ENCODE measurements at regions not wholly inside any gene's neighbourhood (a gene's known extent, or its start where the extent isn't known, plus 50 kb on each side); places are given as distances from the start of the nearest gene placed in this dataset.
"Not testable (repeated sequence)": the region's sequence is repeated elsewhere in the genome, so short reads cannot be mapped to it uniquely, and the experiment has no call there.

- DNase-seq (ENCODE audit: low spot score): no peak
Observed at GRCh38 chr2:52294628-52295027, 1262.7 kb upstream of the NRXN1 start.

- no peak for DNase-seq (ENCODE audit: low spot score)
Observed at GRCh38 chr2:52292801-52293200, 1260.9 kb upstream of the NRXN1 start.

- no peak for DNase-seq (ENCODE audit: low spot score)
Observed at GRCh38 chr2:52289741-52290140, 1257.8 kb upstream of the NRXN1 start.

- no peak for DNase-seq (ENCODE audit: low spot score)
Observed at GRCh38 chr2:52288596-52288995, 1256.7 kb upstream of the NRXN1 start.

- no peak for DNase-seq (ENCODE audit: low spot score)
Observed at GRCh38 chr2:52269696-52270485, 1238.0 kb upstream of the NRXN1 start.

- DNase-seq (ENCODE audit: low spot score): no peak
Observed at GRCh38 chr2:52264911-52265310, 1233.0 kb upstream of the NRXN1 start.

- DNase-seq (ENCODE audit: low spot score): no peak
Observed at GRCh38 chr2:52264488-52264887, 1232.6 kb upstream of the NRXN1 start.

GRCh38 chr2:52260904-52261303, 1229.0 kb upstream of the NRXN1 start:
- no peak for DNase-seq (ENCODE audit: low spot score)

- DNase-seq (ENCODE audit: low spot score): not testable (repeated sequence)
Observed at GRCh38 chr2:52258967-52259366, 1227.0 kb upstream of the NRXN1 start.

- DNase-seq (ENCODE audit: low spot score): no peak
Observed at GRCh38 chr2:52258038-52258437, 1226.1 kb upstream of the NRXN1 start.

GRCh38 chr2:52253416-52253980, 1221.6 kb upstream of the NRXN1 start:
- DNase-seq (ENCODE audit: low spot score): no peak

GRCh38 chr2:52238782-52239181, 1206.8 kb upstream of the NRXN1 start:
- no peak for DNase-seq (ENCODE audit: low spot score)

GRCh38 chr2:52222128-52222527, 1190.2 kb upstream of the NRXN1 start:
- DNase-seq (ENCODE audit: low spot score): no peak

- DNase-seq (ENCODE audit: low spot score): no peak
Observed at GRCh38 chr2:52220393-52220792, 1188.5 kb upstream of the NRXN1 start.

- no peak for DNase-seq (ENCODE audit: low spot score)
Observed at GRCh38 chr2:52210611-52211010, 1178.7 kb upstream of the NRXN1 start.

GRCh38 chr2:52210161-52210560, 1178.2 kb upstream of the NRXN1 start:
- DNase-seq (ENCODE audit: low spot score): no peak

- DNase-seq (ENCODE audit: low spot score): no peak
Observed at GRCh38 chr2:52194342-52194741, 1162.4 kb upstream of the NRXN1 start.

- DNase-seq (ENCODE audit: low spot score): no peak
Observed at GRCh38 chr2:52193804-52194203, 1161.9 kb upstream of the NRXN1 start.

GRCh38 chr2:52192656-52193055, 1160.7 kb upstream of the NRXN1 start:
- no peak for DNase-seq (ENCODE audit: low spot score)

GRCh38 chr2:52181080-52181479, 1149.1 kb upstream of the NRXN1 start:
- no peak for DNase-seq (ENCODE audit: low spot score)

GRCh38 chr2:52178845-52179244, 1146.9 kb upstream of the NRXN1 start:
- DNase-seq (ENCODE audit: low spot score): no peak

GRCh38 chr2:52145005-52145404, 1113.1 kb upstream of the NRXN1 start:
- DNase-seq (ENCODE audit: low spot score): no peak

GRCh38 chr2:52144590-52144989, 1112.7 kb upstream of the NRXN1 start:
- no peak for DNase-seq (ENCODE audit: low spot score)

GRCh38 chr2:52141076-52141475, 1109.1 kb upstream of the NRXN1 start:
- DNase-seq (ENCODE audit: low spot score): no peak
